Large intestine (tissue), 3 donors: ENCODE measurements at regions not wholly inside any gene's neighbourhood (a gene's known extent, or its start where the extent isn't known, plus 50 kb on each side); places are given as distances from the start of the nearest gene placed in this dataset.

Experiments used
- DNase-seq, 2 donors: peaks; one replicate each; pipeline versions ENCODE4 v3.0.0 to v3.0.0-alpha.2; 2013
- H3K27ac ChIP-seq: one replicate; pipeline ENCODE4 v1.5.1; 2013; ENCODE audit warnings: low read length
- H3K27me3 ChIP-seq: 2 replicates; pipeline ENCODE4 v1.6.1; 2013; ENCODE audit warnings: low read length; ENCODE audit not compliant: control insufficient read depth, insufficient read depth
- H3K36me3 ChIP-seq: 2 replicates; pipeline ENCODE4 v1.6.1; 2013; ENCODE audit warnings: low read length; ENCODE audit not compliant: control insufficient read depth, insufficient read depth
- H3K4me1 ChIP-seq: one replicate; pipeline ENCODE4 v1.6.1; 2013; ENCODE audit warnings: low read length; ENCODE audit not compliant: control insufficient read depth, insufficient read depth
- H3K4me3 ChIP-seq: one replicate; pipeline ENCODE4 v1.5.1; 2013; ENCODE audit warnings: low read length
- H3K9me3 ChIP-seq: one replicate; pipeline ENCODE4 v1.6.1; 2013; ENCODE audit warnings: mild to moderate bottlenecking, low read depth, low read length, moderate library complexity; ENCODE audit not compliant: control insufficient read depth
- WGBS: methylation state at CpG from one replicate; pipeline ENCODE4 v1.1.5; 2013; ENCODE audit warnings: low lambda C conversion rate; ENCODE audit not compliant: insufficient coverage; 5-methylcytosine and 5-hydroxymethylcytosine counted together

DNA sequence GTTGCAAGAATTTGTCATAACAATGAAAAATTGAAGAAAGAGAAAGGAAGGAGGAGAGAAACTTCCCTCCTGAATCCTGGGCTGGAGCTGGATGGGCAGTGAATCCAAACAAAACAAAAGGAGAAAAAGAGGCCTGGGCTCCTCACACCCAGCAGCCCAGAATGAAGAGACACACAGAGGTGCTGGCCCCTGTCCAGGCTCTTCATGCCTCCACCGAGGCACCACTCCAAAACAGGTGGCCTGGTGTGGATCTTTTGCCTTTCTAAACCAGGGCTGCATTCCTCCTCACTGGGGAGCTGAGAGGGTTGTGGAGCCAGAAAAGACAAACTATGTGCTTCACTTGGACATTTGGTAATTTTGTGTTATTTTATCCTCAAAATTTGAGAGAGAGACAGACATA, 76.0 kb downstream of the FAM124B start:
- H3K4me1 ChIP-seq = no peaks in the 10 kb centered on the region

DNA sequence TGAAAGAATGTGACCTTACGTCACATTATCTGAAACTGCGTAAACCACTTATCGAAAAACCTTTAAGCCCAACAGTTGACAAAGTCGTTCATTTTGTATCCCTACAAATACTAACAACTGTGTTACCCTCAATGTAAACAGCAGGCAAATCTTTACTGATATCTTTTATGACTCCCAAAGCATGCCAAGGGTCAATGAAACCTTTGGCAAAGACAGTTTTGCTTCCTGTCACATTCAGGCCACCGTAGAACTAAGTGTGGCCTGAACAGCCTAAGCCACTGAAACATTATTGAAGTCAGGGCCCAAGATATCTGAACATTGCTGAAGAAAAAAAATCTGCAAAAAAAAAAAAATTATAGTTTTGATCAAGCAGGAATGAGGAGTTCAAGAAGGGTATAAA, 77.3 kb downstream of the FAM124B start:
- Histone ChIP-seq H3K27me3 (peaks cover 14% of the 10 kb centered on the region), H3K9me3 (no peaks in the 10 kb centered on the region), H3K4me3 (no peak overlapping the region), H3K36me3 (no peaks in the 10 kb centered on the region), H3K27ac (no peak overlapping the region), H3K4me1 (no peaks in the 10 kb centered on the region)
- WGBS = 29% methylated on average over 5 of the region's 5 CpGs
- peak in 1 of 2 donors; percentile 11 for DNase-seq

More for the DNA sequence above, 76.0 kb downstream of the FAM124B start:
- H3K27me3 ChIP-seq = peaks cover 8% of the 10 kb centered on the region
- H3K27ac ChIP-seq = no peak overlapping the region
- DNase-seq = no peak
- WGBS = no CpG with 5 or more reads among the region's 1 CpG
- H3K9me3 ChIP-seq = no peaks in the 10 kb centered on the region
- no peaks in the 10 kb centered on the region for H3K36me3 ChIP-seq
- no peak overlapping the region for H3K4me3 ChIP-seq

GRCh38 chr2:224320660-224321059, 81.2 kb downstream of the FAM124B start:
- no CpG with 5 or more reads among the region's 1 CpG for WGBS
- peaks cover 18% of the 10 kb centered on the region for H3K27me3 ChIP-seq
- DNase-seq = no peak
- H3K27ac ChIP-seq = no peak overlapping the region
- H3K4me3 ChIP-seq = no peak overlapping the region
- H3K36me3 ChIP-seq = no peaks in the 10 kb centered on the region
- no peaks in the 10 kb centered on the region for H3K9me3 ChIP-seq
- no peaks in the 10 kb centered on the region for H3K4me1 ChIP-seq

GRCh38 chr2:224319750-224320149, 82.2 kb downstream of the FAM124B start:
- H3K36me3 ChIP-seq = no peaks in the 10 kb centered on the region

DNA sequence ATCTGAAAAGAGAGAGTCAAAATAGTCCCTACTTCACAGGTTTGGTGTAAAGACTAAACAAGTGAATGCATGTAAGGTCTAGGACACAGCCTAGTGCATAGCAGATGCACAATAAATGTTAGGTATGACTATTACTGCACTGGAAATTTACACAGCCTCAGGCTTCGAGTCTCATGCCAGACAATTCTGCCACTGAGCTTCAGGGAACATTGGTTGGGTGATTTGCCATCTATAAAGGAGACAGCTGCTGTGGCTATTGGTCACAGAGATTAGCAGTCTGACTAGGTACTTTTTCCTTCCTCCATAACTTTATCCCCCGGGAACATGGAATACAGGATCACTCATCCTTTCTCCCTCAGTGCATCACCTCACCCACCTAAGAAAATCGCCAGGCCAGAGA, 89.2 kb downstream of the FAM124B start:
- WGBS = no CpG with 5 or more reads among the region's 3 CpGs
- H3K27me3 ChIP-seq = peaks cover 12% of the 10 kb centered on the region

More at GRCh38 chr2:224319750-224320149, 82.2 kb downstream of the FAM124B start:
- WGBS = no CpG with 5 or more reads among the region's 5 CpGs
- DNase-seq = no peak
- Histone ChIP-seq H3K4me1 (no peaks in the 10 kb centered on the region), H3K27me3 (peaks cover 18% of the 10 kb centered on the region), H3K9me3 (no peaks in the 10 kb centered on the region), H3K27ac (no peak overlapping the region), H3K4me3 (no peak overlapping the region)

GRCh38 chr2:224310943-224311625, 90.8 kb downstream of the FAM124B start:
- H3K9me3 ChIP-seq = no peaks in the 10 kb centered on the region
- H3K4me1 ChIP-seq = no peaks in the 10 kb centered on the region
- no peak overlapping the region for H3K27ac ChIP-seq
- DNase-seq = no peak
- peaks cover 12% of the 10 kb centered on the region for H3K27me3 ChIP-seq
- WGBS = 72% methylated on average over 5 of the region's 8 CpGs
- H3K4me3 ChIP-seq = no peak overlapping the region
- H3K36me3 ChIP-seq = no peaks in the 10 kb centered on the region

More for the DNA sequence above, 89.2 kb downstream of the FAM124B start:
- Histone ChIP-seq H3K27ac (no peak overlapping the region), H3K9me3 (no peaks in the 10 kb centered on the region), H3K4me3 (no peak overlapping the region), H3K36me3 (no peaks in the 10 kb centered on the region), H3K4me1 (no peaks in the 10 kb centered on the region)
- no peak for DNase-seq

- H3K4me3 ChIP-seq = no peak overlapping the region
- H3K27me3 ChIP-seq = peaks cover 11% of the 10 kb centered on the region
- no peaks in the 10 kb centered on the region for H3K9me3 ChIP-seq
- H3K27ac ChIP-seq = no peak overlapping the region
- DNase-seq = no peak
- no peaks in the 10 kb centered on the region for H3K36me3 ChIP-seq
- WGBS = no CpG with 5 or more reads among the region's 4 CpGs
- H3K4me1 ChIP-seq = no peaks in the 10 kb centered on the region
Observed at GRCh38 chr2:224309176-224309575, 92.7 kb downstream of the FAM124B start.

DNA sequence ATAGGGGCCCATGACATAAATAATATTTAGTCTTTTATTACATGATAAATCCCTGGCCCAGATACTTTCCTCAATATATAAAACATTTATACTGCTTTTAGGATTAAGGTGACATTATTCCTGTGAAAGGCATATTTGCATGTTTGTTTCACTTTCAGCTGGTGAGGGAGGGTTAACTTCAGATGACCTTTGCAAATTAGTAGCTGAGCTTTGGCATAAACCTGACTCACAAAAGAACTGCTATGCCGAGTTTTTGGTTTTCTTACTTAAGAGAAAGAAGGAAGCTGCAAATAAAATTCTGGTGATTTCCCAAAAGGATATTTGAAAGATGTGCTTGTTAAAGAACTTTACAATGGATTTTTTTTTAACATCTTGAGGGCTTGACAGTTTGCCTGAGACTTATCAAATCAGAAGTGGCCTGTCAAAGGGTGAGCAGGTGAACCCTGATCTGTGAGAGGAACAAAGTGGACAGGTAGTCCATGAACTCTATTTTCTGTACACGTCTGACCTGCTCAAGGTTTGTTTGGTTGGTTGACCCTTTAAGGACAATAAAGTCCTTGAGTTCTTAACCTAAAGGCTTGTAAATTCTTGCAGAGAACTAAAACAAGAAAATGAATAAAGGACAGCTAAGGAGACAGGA, 93.5 kb downstream of the FAM124B start:
- no peak overlapping the region for H3K27ac ChIP-seq

GRCh38 chr2:224302952-224303351, 99.0 kb downstream of the FAM124B start:
- no peaks in the 10 kb centered on the region for H3K4me1 ChIP-seq
- H3K27ac ChIP-seq = no peak overlapping the region
- H3K9me3 ChIP-seq = no peaks in the 10 kb centered on the region
- no peak for DNase-seq
- H3K27me3 ChIP-seq = no peaks in the 10 kb centered on the region
- 80% methylated on average over 1 of the region's 8 CpGs for WGBS
- no peak overlapping the region for H3K4me3 ChIP-seq
- H3K36me3 ChIP-seq = no peaks in the 10 kb centered on the region

More for the DNA sequence above, 93.5 kb downstream of the FAM124B start:
- Histone ChIP-seq H3K4me1 (no peaks in the 10 kb centered on the region), H3K27me3 (peaks cover 6% of the 10 kb centered on the region), H3K36me3 (no peaks in the 10 kb centered on the region), H3K9me3 (no peaks in the 10 kb centered on the region), H3K4me3 (no peak overlapping the region)
- 20% methylated on average over 1 of the region's 2 CpGs for WGBS
- peak; percentile 2 to 21 for DNase-seq

- Histone ChIP-seq H3K4me1 (no peaks in the 10 kb centered on the region), H3K36me3 (no peaks in the 10 kb centered on the region), H3K4me3 (no peak overlapping the region), H3K27me3 (no peaks in the 10 kb centered on the region), H3K27ac (no peak overlapping the region), H3K9me3 (no peaks in the 10 kb centered on the region)
- DNase-seq = no peak
- 85% methylated on average over 3 of the region's 6 CpGs for WGBS
Observed at GRCh38 chr2:224293976-224294375, 107.9 kb downstream of the FAM124B start.

- H3K27ac ChIP-seq = no peak overlapping the region
- no CpG with 5 or more reads among the region's 2 CpGs for WGBS
- peaks cover 3% of the 10 kb centered on the region for H3K27me3 ChIP-seq
- no peak for DNase-seq
- no peaks in the 10 kb centered on the region for H3K36me3 ChIP-seq
- no peaks in the 10 kb centered on the region for H3K9me3 ChIP-seq
- no peak overlapping the region for H3K4me3 ChIP-seq
- H3K4me1 ChIP-seq = no peaks in the 10 kb centered on the region
Observed at GRCh38 chr2:224287531-224287930, 114.4 kb downstream of the FAM124B start.
